Central memory CD8-positive, alpha-beta T cell (primary cell): ENCODE measurements at regions not wholly inside any gene's neighbourhood (a gene's known extent, or its start where the extent isn't known, plus 50 kb on each side); places are given as distances from the start of the nearest gene placed in this dataset.
"Not testable (repeated sequence)": the region's sequence is repeated elsewhere in the genome, so short reads cannot be mapped to it uniquely, and the experiment has no call there.

Experiments
- ATAC-seq: fragments of 150-1000 bp; cut with Tn5 transposase; replicated peaks from 2 replicates; pipeline ENCODE4 v1.10.0; 2022; ENCODE audit warnings: mild to moderate bottlenecking, moderate FRiP score, moderate number of reproducible peaks; ENCODE audit not compliant: poor library complexity, severe bottlenecking; ENCODE audit errors: extremely low read depth
- DNase-seq, 2 donors: peaks; one replicate each; pipeline ENCODE4 v3.0.0; 2021; ENCODE audit warnings: low spot score in 2 of 2
- H3K27ac Mint-ChIP-seq: one replicate; pipeline ENCODE4 v1.8.0; 2022; ENCODE audit warnings: low read depth, mild to moderate bottlenecking, moderate library complexity, mixed read lengths
- H3K27me3 Mint-ChIP-seq: one replicate; pipeline ENCODE4 v1.8.0; 2022; ENCODE audit warnings: mixed read lengths
- H3K36me3 Mint-ChIP-seq: one replicate; pipeline ENCODE4 v1.8.0; 2022; ENCODE audit warnings: mild to moderate bottlenecking, moderate library complexity, mixed read lengths; ENCODE audit not compliant: insufficient read depth
- H3K4me1 Mint-ChIP-seq: one replicate; pipeline ENCODE4 v1.8.0; 2022; ENCODE audit warnings: mixed read lengths
- H3K4me3 Mint-ChIP-seq: one replicate; pipeline ENCODE4 v1.8.0; 2022; ENCODE audit warnings: mild to moderate bottlenecking, moderate library complexity, mixed read lengths
- H3K9me3 Mint-ChIP-seq: one replicate; pipeline ENCODE4 v1.8.0; 2022; ENCODE audit warnings: mixed read lengths

DNA sequence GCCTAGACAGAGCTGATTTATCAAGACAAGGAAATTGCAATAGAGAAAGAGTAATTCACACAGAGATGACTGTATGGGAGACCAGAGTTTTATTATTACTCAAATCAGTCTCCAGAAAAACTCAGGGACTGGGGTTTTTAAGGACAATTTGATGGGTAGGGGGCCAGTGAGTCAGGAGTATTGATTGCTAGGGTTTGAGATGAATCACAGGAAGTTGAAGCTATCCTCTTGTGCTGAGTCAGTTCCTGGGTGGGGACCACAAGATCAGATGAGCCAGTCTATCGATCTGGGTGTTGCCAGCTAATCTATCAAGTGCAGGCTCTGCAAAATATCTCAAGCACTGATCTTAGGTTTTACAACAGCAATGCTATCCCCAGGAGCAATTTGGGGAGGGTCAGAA, 87.4 kb upstream of the TGIF2LY start:
- H3K4me3 Mint-ChIP-seq, H3K36me3 Mint-ChIP-seq, H3K4me1 Mint-ChIP-seq, ATAC-seq, H3K9me3 Mint-ChIP-seq, H3K27ac Mint-ChIP-seq, H3K27me3 Mint-ChIP-seq, DNase-seq: not testable (repeated sequence)

DNA sequence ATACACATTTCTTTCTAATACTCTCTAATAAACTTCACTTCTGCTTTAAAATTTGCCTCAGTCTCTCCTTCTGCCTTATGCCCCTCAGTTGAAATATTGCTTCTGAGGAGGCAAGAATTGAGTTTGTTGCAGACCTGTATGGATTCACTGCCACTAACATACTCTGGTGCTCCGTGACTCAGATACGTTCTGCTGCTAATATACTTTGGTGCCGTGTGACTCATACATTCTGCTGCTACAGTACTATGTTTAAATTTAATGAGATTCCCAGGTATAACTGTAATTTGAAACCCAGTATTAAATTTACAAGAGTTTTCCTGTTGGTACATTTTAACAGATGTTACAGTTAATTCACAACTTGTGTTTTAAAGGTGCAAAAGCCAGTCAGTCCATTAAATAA, 84.3 kb upstream of the TGIF2LY start:
- H3K9me3 Mint-ChIP-seq, H3K36me3 Mint-ChIP-seq, H3K27ac Mint-ChIP-seq, H3K4me3 Mint-ChIP-seq, DNase-seq, H3K27me3 Mint-ChIP-seq, H3K4me1 Mint-ChIP-seq, ATAC-seq: not testable (repeated sequence)

DNA sequence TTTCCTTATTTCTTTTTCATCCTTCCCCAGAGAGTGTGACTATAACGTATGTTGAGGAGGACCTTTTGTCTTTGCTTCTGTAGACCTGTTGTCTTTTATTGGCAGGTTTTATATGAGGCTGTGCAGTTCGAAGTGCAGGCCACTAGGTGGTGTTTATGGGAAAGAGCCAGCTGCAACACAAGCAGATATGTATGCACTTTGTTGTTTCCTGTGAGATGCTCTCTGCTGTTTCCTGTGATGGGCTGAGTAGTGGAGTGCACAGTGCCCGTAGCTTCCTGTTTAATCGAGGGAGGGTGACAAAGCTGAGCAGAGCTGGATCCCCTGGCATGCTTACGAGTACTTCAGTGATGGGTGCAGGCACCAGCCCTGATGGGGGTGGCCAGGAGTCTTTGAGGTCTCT, 51.8 kb upstream of the TGIF2LY start:
- H3K9me3 Mint-ChIP-seq, H3K36me3 Mint-ChIP-seq, H3K4me1 Mint-ChIP-seq, H3K27me3 Mint-ChIP-seq, DNase-seq, H3K4me3 Mint-ChIP-seq, H3K27ac Mint-ChIP-seq: not testable (repeated sequence)
- ATAC-seq: peak; percentile 43
